ENCODE measurements at regions not wholly inside any gene's neighbourhood (a gene's known extent, or its start where the extent isn't known, plus 50 kb on each side); places are given as distances from the start of the nearest gene placed in this dataset.

DNA sequence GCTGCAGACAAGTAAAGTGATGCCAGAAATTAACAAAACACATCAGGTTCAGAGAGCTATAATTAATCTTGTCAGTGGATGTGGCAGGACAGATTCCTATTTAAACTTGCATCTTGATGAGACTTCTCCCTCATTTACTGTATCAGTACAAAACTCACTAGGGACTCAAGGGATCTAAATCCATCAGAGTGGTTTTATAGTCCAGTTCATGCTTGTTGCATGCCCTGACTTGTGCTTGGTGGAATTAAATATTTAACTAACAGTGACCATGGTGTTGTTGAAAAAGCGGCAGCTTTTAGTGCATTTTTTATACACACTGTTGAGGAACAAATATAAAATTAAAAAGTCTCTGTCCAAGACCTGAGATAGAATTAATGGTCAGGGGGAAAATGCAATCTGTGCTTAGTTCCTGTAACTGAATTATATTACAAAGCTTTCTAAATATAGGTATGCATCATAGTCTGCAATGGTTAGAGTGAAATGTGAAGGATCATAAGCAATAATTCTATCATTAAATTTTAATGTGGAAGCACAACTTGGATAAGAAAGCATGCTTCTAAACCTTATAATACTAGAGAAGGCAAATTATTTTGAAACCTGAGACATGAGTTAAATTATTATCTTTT, 1475.5 kb upstream of the TENM4 start:
- ChIA-PET POLR2A (no interaction called here), CTCF (interaction anchor here (1.7 to 1.8 kb wide), 2 partner anchors 9 to 13 kb away, joined by 6 to 11 read pairs; no protein-coding TSS in a partner anchor)
- TF ChIP-seq, protein P1, sequence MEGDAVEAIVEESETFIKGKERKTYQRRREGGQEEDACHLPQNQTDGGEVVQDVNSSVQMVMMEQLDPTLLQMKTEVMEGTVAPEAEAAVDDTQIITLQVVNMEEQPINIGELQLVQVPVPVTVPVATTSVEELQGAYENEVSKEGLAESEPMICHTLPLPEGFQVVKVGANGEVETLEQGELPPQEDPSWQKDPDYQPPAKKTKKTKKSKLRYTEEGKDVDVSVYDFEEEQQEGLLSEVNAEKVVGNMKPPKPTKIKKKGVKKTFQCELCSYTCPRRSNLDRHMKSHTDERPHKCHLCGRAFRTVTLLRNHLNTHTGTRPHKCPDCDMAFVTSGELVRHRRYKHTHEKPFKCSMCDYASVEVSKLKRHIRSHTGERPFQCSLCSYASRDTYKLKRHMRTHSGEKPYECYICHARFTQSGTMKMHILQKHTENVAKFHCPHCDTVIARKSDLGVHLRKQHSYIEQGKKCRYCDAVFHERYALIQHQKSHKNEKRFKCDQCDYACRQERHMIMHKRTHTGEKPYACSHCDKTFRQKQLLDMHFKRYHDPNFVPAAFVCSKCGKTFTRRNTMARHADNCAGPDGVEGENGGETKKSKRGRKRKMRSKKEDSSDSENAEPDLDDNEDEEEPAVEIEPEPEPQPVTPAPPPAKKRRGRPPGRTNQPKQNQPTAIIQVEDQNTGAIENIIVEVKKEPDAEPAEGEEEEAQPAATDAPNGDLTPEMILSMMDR (IDR thresholded peaks at IDR 0.05; ENCODE audit: control extremely low read depth, extremely low read depth, low read depth, missing control alignments), result no peak
- DNase-seq (ENCODE audit: extremely low spot score), result no peak

DNA sequence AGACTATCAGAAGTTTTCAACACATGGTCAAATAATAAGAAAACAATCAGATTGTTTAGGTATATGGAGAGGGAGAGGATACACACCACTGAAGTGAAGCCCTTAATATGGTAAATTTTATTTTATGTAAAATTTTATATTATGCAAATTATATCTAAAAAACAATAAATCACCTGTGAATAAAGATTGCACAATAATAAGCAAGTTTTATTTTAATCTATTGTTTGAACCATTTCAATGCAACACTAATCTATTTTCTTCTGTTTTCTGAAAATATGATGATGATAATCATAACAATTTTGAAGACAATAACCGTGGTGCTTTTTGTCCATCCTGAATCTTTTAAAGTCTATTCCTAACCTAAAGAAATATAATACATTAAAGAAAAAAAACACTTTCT, 1473.5 kb upstream of the TENM4 start:
- DNase-seq (ENCODE audit: extremely low spot score), result no peak
- POLR2A ChIA-PET, result no interaction called here
- TF ChIP-seq, protein P1 (IDR thresholded peaks at IDR 0.05; ENCODE audit: control extremely low read depth, extremely low read depth, low read depth, missing control alignments), result no peak
- CTCF ChIA-PET, result no interaction called here

DNA sequence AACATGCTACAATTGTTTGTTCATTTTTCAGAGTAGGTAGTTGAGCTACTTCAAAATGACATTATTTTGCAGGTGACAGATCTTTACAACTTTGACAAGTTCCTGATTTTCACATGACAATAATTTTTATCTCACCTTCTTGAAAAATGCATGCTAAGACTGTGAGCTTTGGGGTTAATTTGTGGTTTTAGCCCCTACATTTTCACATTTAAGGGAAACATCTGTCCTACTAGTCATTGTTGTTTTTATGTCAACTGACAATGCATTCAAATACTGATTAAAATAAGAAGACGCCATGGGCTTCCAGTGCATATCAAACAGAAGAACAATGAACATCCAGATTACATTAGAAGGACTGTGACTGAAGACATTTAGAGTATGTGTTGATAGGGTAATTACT, 1470.8 kb upstream of the TENM4 start:
- ChIA-PET POLR2A (no interaction called here), CTCF (interaction anchor here (1.0 to 2.5 kb wide), 2 partner anchors 13 to 20 kb away, joined by 4 to 10 read pairs; no protein-coding TSS in a partner anchor)
- TF ChIP-seq, protein P1 (IDR thresholded peaks at IDR 0.05; ENCODE audit: control extremely low read depth, extremely low read depth, low read depth, missing control alignments), result no peak
- no peak for DNase-seq (ENCODE audit: extremely low spot score)

DNA sequence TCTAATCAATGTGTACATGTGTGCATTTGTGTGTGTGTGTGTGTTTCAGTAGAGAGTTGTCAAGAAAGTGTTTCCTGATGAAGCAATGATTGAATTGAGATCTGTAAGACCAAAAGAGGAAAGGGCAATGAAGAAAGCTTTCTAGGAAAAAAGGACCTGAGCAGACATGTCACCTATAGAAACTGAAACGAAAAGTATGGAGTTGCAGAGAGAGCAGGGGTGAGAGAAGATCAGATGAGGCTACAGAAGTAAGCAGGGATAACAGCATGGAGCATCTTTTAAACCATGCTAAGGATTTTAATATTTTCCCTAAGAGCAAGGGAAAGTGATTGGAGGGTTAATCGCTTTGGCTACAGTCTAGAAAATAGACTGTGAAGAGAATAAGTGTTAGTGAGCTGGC, 1459.4 kb upstream of the TENM4 start:
- CTCF ChIA-PET, result no interaction called here
- DNase-seq (ENCODE audit: extremely low spot score), result no peak
- TF ChIP-seq, protein P1 (IDR thresholded peaks at IDR 0.05; ENCODE audit: control extremely low read depth, extremely low read depth, low read depth, missing control alignments), result no peak
- POLR2A ChIA-PET, result no interaction called here

DNA sequence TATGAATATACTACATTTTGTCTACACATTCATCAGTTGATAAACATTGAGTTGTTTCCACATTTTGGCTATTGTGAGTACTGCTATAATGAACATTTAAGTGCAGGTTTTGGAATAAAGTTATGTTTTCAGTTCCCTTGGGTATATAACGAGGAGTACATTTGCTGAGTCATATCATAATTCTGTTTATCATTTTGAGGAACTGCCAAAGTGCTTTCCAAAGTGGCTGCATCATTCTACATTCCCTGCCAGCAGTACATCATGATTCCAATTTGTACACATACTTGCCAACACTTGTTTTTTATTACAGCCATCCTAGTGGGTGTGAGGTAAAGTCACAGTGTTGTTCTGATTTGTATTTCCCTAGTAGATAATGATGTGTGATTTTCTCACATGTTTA, 1458.6 kb upstream of the TENM4 start:
- no peak for DNase-seq (ENCODE audit: extremely low spot score)
- TF ChIP-seq, protein P1 (IDR thresholded peaks at IDR 0.05; ENCODE audit: control extremely low read depth, extremely low read depth, low read depth, missing control alignments), result no peak
- ChIA-PET POLR2A (no interaction called here), CTCF (no interaction called here)

DNA sequence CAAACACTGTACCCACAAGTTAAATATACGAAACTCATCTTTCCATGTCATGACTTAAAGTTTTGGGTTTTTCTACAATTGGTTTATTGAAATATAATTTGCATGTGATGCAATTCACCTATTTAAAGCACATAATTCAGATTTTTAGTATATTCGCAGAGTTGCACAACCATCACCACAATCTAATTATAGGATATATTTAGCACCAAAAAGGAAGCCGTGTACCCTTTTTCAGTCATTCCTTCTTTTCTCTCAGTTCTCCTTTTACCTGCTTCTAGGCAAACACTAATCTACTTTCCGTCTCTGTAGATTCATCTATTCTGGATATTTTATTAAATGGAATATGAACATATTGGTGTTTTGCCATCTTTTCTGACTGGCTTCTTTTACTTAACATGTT, 1458.1 kb upstream of the TENM4 start:
- CTCF ChIA-PET, result no interaction called here
- no peak for DNase-seq (ENCODE audit: extremely low spot score)
- POLR2A ChIA-PET, result no interaction called here
- TF ChIP-seq, protein P1 (IDR thresholded peaks at IDR 0.05; ENCODE audit: control extremely low read depth, extremely low read depth, low read depth, missing control alignments), result no peak
